HCT116 (cell line): ENCODE measurements at regions not wholly inside any gene's neighbourhood (a gene's known extent, or its start where the extent isn't known, plus 50 kb on each side); places are given as distances from the start of the nearest gene placed in this dataset.

Experiments
- ATAC-seq: fragments of 200-7000 bp; cut with Tn5 transposase; 2 replicates; pipeline ENCODE4 v1.9.1; 2020; ENCODE audit warnings: mild to moderate bottlenecking, moderate library complexity
- BruUV-seq: library from RNA; stranded (reverse); fragments of 400-500 nt; replicated peaks from 2 replicates; lab custom pipeline; 2021; lab: Mats Ljungman, UMichigan
- CTCF ChIA-PET: fragments of 300-600 bp; sonication (Branson Sonifier 250); formaldehyde crosslinking; loops from one replicate; lab custom pipeline; 2021; ENCODE audit warnings: antibody characterized with exemption; lab: Charles Lee
- POLR2A ChIA-PET: fragments of 300-600, 350-600 bp; sonication (Branson Sonifier 250); formaldehyde crosslinking; loops from one replicate; lab custom pipeline; 2021; ENCODE audit warnings: antibody characterized with exemption; lab: Charles Lee
- RAD21 ChIA-PET, 2 experiments: fragments of 300-600 bp; sonication (Branson Sonifier 250); formaldehyde crosslinking; loops; one replicate each; lab custom pipeline; 2023; ENCODE audit warnings: low total read pairs in 2 of 2; ENCODE audit not compliant: uncharacterized antibody in 2 of 2, unreplicated experiment in 2 of 2, low non-redundant PET in 1 of 2; lab: Charles Lee
- DNase-seq: peaks from one replicate; pipeline ENCODE4 v3.0.0-alpha.2; 2010; ENCODE audit warnings: low read depth, low spot score
- H2AFZ ChIP-seq: fragments of 200-600 bp; shearing (Covaris generic), sonication (generic); 2 replicates; pipeline ENCODE4 v1.6.1; 2017; ENCODE audit warnings: low read depth, mixed run types, mixed read lengths, antibody characterized with exemption, low read length; ENCODE audit not compliant: poor library complexity, severe bottlenecking
- H3K27ac ChIP-seq: 2 replicates; pipeline ENCODE4 v1.5.1; 2012; ENCODE audit warnings: low read depth, low read length
- H3K27me3 ChIP-seq: fragments of 200-600 bp; sonication (generic); 2 replicates; pipeline ENCODE4 v1.6.1; 2016; ENCODE audit warnings: mixed run types, low read length, mixed read lengths; ENCODE audit not compliant: insufficient read depth
- H3K36me3 ChIP-seq, 2 experiments: fragments of 200-500 bp in 1 of 2; fragments of 200-600 bp in 1 of 2; sonication (Bioruptor generic) in 1 of 2; sonication (generic) in 1 of 2; 2 replicates each; pipeline versions ENCODE4 v1.5.1 to v1.6.1; 2014 to 2016; ENCODE audit warnings: low read length in 2 of 2, inconsistent platforms in 1 of 2, mixed read lengths in 1 of 2, mixed run types in 1 of 2; ENCODE audit not compliant: insufficient read depth in 2 of 2, control insufficient read depth in 1 of 2
- H3K4me1 ChIP-seq, 2 experiments: fragments of 200-600 bp in 1 of 2; sonication (generic) in 1 of 2; 2 replicates each; pipeline versions ENCODE4 v1.5.1 to v1.6.1; 2012 to 2017; ENCODE audit warnings: low read length in 2 of 2, inconsistent platforms in 1 of 2, mild to moderate bottlenecking in 1 of 2, mixed read lengths in 1 of 2, mixed run types in 1 of 2, moderate library complexity in 1 of 2; ENCODE audit not compliant: insufficient read depth in 2 of 2, control insufficient read depth in 1 of 2
- H3K4me2 ChIP-seq: fragments of 200-600 bp; sonication (generic); 2 replicates; pipeline ENCODE4 v1.6.1; 2017; ENCODE audit warnings: mixed run types, low read length, mixed read lengths
- H3K4me3 ChIP-seq, 2 experiments: fragments of 200-600 bp in 1 of 2; sonication (generic) in 1 of 2; replicated peaks in 1 of 2; 2 replicates each; pipeline ENCODE4 v1.5.1; 2011 to 2016; ENCODE audit warnings: low read length in 2 of 2, control low read depth in 1 of 2, low read depth in 1 of 2, mild to moderate bottlenecking in 1 of 2, mixed read lengths in 1 of 2, mixed run types in 1 of 2
- H3K79me2 ChIP-seq: fragments of 200-600 bp; sonication (generic); 2 replicates; pipeline ENCODE4 v1.6.1; 2017; ENCODE audit warnings: mild to moderate bottlenecking, mixed run types, low read length, moderate library complexity, mixed read lengths; ENCODE audit not compliant: insufficient read depth
- H3K9ac ChIP-seq: fragments of 200-600 bp; sonication (generic); 2 replicates; pipeline ENCODE4 v1.6.1; 2016; ENCODE audit warnings: low read length, mixed read lengths
- H3K9me2 ChIP-seq: fragments of 200-600 bp; sonication (generic), shearing (Covaris generic); 2 replicates; pipeline ENCODE4 v1.6.1; 2017; ENCODE audit warnings: mixed run types, mild to moderate bottlenecking, moderate library complexity; ENCODE audit not compliant: insufficient read depth
- H3K9me3 ChIP-seq, 2 experiments: fragments of 200-500 bp in 1 of 2; fragments of 200-600 bp in 1 of 2; sonication (Bioruptor generic) in 1 of 2; sonication (generic) in 1 of 2; 2 replicates each; pipeline ENCODE4 v1.6.1; 2014 to 2017; ENCODE audit warnings: low read length in 2 of 2, mixed read lengths in 2 of 2, inconsistent platforms in 1 of 2, low read depth in 1 of 2, mild to moderate bottlenecking in 1 of 2, mixed run types in 1 of 2, moderate library complexity in 1 of 2; ENCODE audit not compliant: control insufficient read depth in 1 of 2, insufficient read depth in 1 of 2
- H4K20me1 ChIP-seq: fragments of 200-600 bp; sonication (generic), shearing (Covaris generic); 2 replicates; pipeline ENCODE4 v1.6.1; 2017; ENCODE audit warnings: mixed run types, mild to moderate bottlenecking, moderate library complexity; ENCODE audit not compliant: insufficient read depth
- CBX3 ChIP-seq: IDR thresholded peaks from 2 replicates; pipeline ENCODE4 v1.6.1; 2012; ENCODE audit warnings: low read depth
- CEBPB ChIP-seq: IDR thresholded peaks from 2 replicates; pipeline ENCODE4 v1.6.1; 2012; ENCODE audit warnings: low read depth
- EGR1 ChIP-seq: IDR thresholded peaks from 2 replicates; pipeline ENCODE4 v1.6.1; 2012; ENCODE audit warnings: low read depth
- ELF1 ChIP-seq: IDR thresholded peaks from 2 replicates; pipeline ENCODE4 v1.6.1; 2012; ENCODE audit warnings: low read depth, borderline replicate concordance
- EZH2 ChIP-seq: fragments of 200-600 bp; sonication (generic); IDR thresholded peaks from 2 replicates; pipeline ENCODE4 v1.6.1; 2017; ENCODE audit warnings: antibody characterized with exemption, mixed run types
- FOSL1 ChIP-seq: IDR thresholded peaks from 2 replicates; pipeline ENCODE4 v1.6.1; 2012; ENCODE audit warnings: low read depth
- POLR2AphosphoS5 ChIP-seq: IDR thresholded peaks from 2 replicates; pipeline ENCODE4 v1.6.1; 2011; ENCODE audit warnings: mild to moderate bottlenecking, low read depth, low read length, moderate library complexity
- RAD21 ChIP-seq: IDR thresholded peaks from 2 replicates; pipeline ENCODE4 v1.6.1; 2012; ENCODE audit warnings: low read depth, mild to moderate bottlenecking
- SP1 ChIP-seq: IDR thresholded peaks from 2 replicates; pipeline ENCODE4 v1.6.1; 2012; ENCODE audit warnings: low read depth
- SRF ChIP-seq: IDR thresholded peaks from 2 replicates; pipeline ENCODE4 v1.6.1; 2012; ENCODE audit warnings: low read depth
- TCF7L2 ChIP-seq: IDR thresholded peaks from 2 replicates; pipeline ENCODE4 v1.7.0; 2011; ENCODE audit warnings: borderline replicate concordance, inconsistent platforms; ENCODE audit not compliant: insufficient read depth, insufficient read length; ENCODE audit errors: extremely low read depth
- intact Hi-C: fragments of 100-400 bp; cut with micrococcal nuclease; formaldehyde crosslinking; loops from 2 replicates; pipeline ENCODE4 v1.10.0; 2022
- TF ChIP-seq, protein P1 (sequence below): IDR thresholded peaks from 2 replicates; pipeline ENCODE4 v1.6.1; 2011; ENCODE audit warnings: mild to moderate bottlenecking, low read length, moderate library complexity; ENCODE audit not compliant: insufficient replicate concordance; ENCODE audit errors: extremely low read depth
- TF ChIP-seq, protein P2 (sequence below), 3 experiments: fragments of 200-600 bp in 1 of 3; sonication (generic) in 1 of 3; IDR thresholded peaks in 2 of 3; conservative IDR thresholded peaks in 1 of 3; 2 replicates each; pipeline ENCODE4 v1.5.1; 2012 to 2017; ENCODE audit warnings: low read depth in 2 of 3, low read length in 2 of 3, antibody characterized with exemption in 1 of 3, borderline replicate concordance in 1 of 3, control low read depth in 1 of 3, mild to moderate bottlenecking in 1 of 3, mixed read lengths in 1 of 3, mixed run types in 1 of 3, moderate library complexity in 1 of 3; ENCODE audit not compliant: insufficient read depth in 1 of 3

DNA sequence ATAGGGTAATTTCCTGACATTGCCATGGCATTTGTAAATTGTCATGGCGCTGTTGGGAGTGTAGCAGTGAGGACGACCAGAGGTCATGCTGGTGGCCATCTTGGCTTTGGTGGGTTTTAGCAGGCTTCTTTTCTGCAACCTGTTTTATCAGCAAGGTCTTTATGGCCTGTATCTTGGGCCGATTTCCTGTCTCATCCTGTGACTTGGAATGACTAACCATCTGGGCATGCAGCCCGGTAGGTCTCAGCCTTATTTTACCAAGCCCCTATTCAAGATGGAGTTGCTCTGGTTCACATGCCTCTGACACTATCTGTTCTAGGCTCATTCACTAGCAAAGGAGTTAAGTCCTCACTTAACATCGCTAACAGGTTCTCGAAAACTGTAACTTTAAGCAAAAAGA, 1374.2 kb downstream of the FAM181B start:
- H3K9me3 ChIP-seq = peaks cover 0 to 4% of the 10 kb centered on the region in 2 experiments; a peak in 1 of 4 replicates
- ATAC-seq (no peak), DNase-seq (no peak)
- RAD21 ChIA-PET = no interaction called here
- H2AFZ ChIP-seq = no peak overlapping the region
- intact Hi-C loops = no loop called here
- H3K27me3 ChIP-seq = no peaks in the 10 kb centered on the region
- POLR2A ChIA-PET = no interaction called here
- H3K4me1 ChIP-seq = no peaks in the 10 kb centered on the region
- H3K4me3 ChIP-seq = no peak overlapping the region
- H4K20me1 ChIP-seq = no peaks in the 10 kb centered on the region
- no peaks in the 10 kb centered on the region for H3K9me2 ChIP-seq
- CTCF ChIA-PET = no interaction called here
- no peaks in the 10 kb centered on the region for H3K79me2 ChIP-seq
- no peak for TF ChIP-seq RAD21
- TF ChIP-seq EGR1 = no peak
- TF ChIP-seq FOSL1 = no peak
- no peak for TF ChIP-seq CBX3
- no peak for TF ChIP-seq EZH2
- TF ChIP-seq SRF = no peak
- TF ChIP-seq, protein P1, sequence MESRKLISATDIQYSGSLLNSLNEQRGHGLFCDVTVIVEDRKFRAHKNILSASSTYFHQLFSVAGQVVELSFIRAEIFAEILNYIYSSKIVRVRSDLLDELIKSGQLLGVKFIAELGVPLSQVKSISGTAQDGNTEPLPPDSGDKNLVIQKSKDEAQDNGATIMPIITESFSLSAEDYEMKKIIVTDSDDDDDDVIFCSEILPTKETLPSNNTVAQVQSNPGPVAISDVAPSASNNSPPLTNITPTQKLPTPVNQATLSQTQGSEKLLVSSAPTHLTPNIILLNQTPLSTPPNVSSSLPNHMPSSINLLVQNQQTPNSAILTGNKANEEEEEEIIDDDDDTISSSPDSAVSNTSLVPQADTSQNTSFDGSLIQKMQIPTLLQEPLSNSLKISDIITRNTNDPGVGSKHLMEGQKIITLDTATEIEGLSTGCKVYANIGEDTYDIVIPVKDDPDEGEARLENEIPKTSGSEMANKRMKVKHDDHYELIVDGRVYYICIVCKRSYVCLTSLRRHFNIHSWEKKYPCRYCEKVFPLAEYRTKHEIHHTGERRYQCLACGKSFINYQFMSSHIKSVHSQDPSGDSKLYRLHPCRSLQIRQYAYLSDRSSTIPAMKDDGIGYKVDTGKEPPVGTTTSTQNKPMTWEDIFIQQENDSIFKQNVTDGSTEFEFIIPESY = no peak
- no peak for TF ChIP-seq POLR2AphosphoS5
- TF ChIP-seq CEBPB = no peak
- TF ChIP-seq ELF1 = no peak
- no peak for TF ChIP-seq SP1
- no peak for TF ChIP-seq TCF7L2
- TF ChIP-seq, protein P2, sequence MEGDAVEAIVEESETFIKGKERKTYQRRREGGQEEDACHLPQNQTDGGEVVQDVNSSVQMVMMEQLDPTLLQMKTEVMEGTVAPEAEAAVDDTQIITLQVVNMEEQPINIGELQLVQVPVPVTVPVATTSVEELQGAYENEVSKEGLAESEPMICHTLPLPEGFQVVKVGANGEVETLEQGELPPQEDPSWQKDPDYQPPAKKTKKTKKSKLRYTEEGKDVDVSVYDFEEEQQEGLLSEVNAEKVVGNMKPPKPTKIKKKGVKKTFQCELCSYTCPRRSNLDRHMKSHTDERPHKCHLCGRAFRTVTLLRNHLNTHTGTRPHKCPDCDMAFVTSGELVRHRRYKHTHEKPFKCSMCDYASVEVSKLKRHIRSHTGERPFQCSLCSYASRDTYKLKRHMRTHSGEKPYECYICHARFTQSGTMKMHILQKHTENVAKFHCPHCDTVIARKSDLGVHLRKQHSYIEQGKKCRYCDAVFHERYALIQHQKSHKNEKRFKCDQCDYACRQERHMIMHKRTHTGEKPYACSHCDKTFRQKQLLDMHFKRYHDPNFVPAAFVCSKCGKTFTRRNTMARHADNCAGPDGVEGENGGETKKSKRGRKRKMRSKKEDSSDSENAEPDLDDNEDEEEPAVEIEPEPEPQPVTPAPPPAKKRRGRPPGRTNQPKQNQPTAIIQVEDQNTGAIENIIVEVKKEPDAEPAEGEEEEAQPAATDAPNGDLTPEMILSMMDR (IDR thresholded peaks at IDR 0.05 in 2 of 3, conservative IDR thresholded peaks at IDR 0.05 in 1 of 3; ENCODE audit: borderline replicate concordance in 1 of 3, insufficient read depth in 1 of 3, low read depth in 2 of 3, low read length in 2 of 3) = no peak
- no peaks in the 10 kb centered on the region for H3K36me3 ChIP-seq
- no peak overlapping the region for H3K27ac ChIP-seq
- no peak overlapping the region for H3K4me2 ChIP-seq
- H3K9ac ChIP-seq = no peak overlapping the region
- no TSS peak for BruUV-seq
